ENCODE measurements at regions not wholly inside any gene's neighbourhood (a gene's known extent, or its start where the extent isn't known, plus 50 kb on each side); places are given as distances from the start of the nearest gene placed in this dataset.
A peak's percentile ranks its signal among the peaks of the same experiment; 100 is the strongest.

DNA sequence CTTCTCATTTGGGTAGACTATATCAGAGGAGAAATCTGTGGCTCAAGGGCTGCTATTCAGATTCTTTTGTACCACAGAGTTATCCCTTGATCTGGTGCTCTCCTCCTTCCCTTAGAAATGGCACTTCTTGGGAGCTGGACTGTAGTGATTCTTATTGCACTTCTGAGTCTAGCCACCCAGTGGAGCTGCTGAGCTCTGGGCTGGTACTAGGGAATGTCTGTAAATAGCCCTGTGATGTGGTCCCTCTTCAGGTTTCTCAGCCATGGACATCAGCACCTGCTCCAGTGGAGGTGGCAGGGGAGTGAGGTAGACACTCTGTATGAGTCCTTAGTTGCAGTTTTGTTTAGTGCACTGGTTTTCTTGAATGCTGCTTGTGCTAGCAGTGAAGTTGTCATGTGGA lies 1292.6 kb downstream of the SI start:
- TF ChIP-seq, protein P1, sequence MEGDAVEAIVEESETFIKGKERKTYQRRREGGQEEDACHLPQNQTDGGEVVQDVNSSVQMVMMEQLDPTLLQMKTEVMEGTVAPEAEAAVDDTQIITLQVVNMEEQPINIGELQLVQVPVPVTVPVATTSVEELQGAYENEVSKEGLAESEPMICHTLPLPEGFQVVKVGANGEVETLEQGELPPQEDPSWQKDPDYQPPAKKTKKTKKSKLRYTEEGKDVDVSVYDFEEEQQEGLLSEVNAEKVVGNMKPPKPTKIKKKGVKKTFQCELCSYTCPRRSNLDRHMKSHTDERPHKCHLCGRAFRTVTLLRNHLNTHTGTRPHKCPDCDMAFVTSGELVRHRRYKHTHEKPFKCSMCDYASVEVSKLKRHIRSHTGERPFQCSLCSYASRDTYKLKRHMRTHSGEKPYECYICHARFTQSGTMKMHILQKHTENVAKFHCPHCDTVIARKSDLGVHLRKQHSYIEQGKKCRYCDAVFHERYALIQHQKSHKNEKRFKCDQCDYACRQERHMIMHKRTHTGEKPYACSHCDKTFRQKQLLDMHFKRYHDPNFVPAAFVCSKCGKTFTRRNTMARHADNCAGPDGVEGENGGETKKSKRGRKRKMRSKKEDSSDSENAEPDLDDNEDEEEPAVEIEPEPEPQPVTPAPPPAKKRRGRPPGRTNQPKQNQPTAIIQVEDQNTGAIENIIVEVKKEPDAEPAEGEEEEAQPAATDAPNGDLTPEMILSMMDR (IDR thresholded peaks at IDR 0.05; ENCODE audit: low read length), result peak; percentile 66; the same call in 1 of the 2 replicates
- no peak for TF ChIP-seq EZH2 (IDR thresholded peaks at IDR 0.05; ENCODE audit: borderline replicate concordance, low read length)
